ENCODE measurements at regions not wholly inside any gene's neighbourhood (a gene's known extent, or its start where the extent isn't known, plus 50 kb on each side); places are given as distances from the start of the nearest gene placed in this dataset.
A peak's percentile ranks its signal among the peaks of the same experiment; 100 is the strongest.
"Not testable (repeated sequence)": the region's sequence is repeated elsewhere in the genome, so short reads cannot be mapped to it uniquely, and the experiment has no call there.

- ATAC-seq (no peak), DNase-seq (ENCODE audit: low read depth, low spot score) (no peak)
- Histone ChIP-seq H3K27ac (ENCODE audit: low read length) (no peak overlapping the region), H3K9me3 (ENCODE audit: control insufficient read depth, insufficient read depth, low read depth, low read length) (no peaks in the 10 kb centered on the region), H3K36me3 (ENCODE audit: control insufficient read depth, insufficient read depth, low read length) (no peaks in the 10 kb centered on the region), H3K27me3 (ENCODE audit: control insufficient read depth, insufficient read depth, low read length) (no peaks in the 10 kb centered on the region), H3K4me3 (ENCODE audit: low read depth in 2 of 2, low read length in 2 of 2) (no peak overlapping the region), H3K4me1 (ENCODE audit: control insufficient read depth, insufficient read depth, low read length) (no peaks in the 10 kb centered on the region; the same call in 1 of the 2 replicates)
- TF ChIP-seq SIN3A (IDR thresholded peaks at IDR 0.05; ENCODE audit: borderline replicate concordance, insufficient read depth, low read depth, low read length) (no peak), CTCF (IDR thresholded peaks at IDR 0.05) (no peak), POLR2AphosphoS5 (IDR thresholded peaks at IDR 0.05; ENCODE audit: low read depth, low read length) (no peak), REST (IDR thresholded peaks at IDR 0.05; ENCODE audit: insufficient read depth in 1 of 2, low read depth in 2 of 2, low read length in 1 of 2) (no peak), TCF7L2 (IDR thresholded peaks at IDR 0.05; ENCODE audit: low read depth, low read length) (no peak)
- no TSS peak for BruUV-seq (replicated peaks)
- intact Hi-C loops (cut with micrococcal nuclease; ENCODE audit: unreplicated experiment), result no loop called here
- in situ Hi-C loops (cut with HindIII; ENCODE audit: low pct_unique_long_range_greater_than_20kb, low sequenced_read_pairs), result no loop called here
- CTCF ChIA-PET, result no interaction called here
- POLR2A ChIA-PET, result no interaction called here
Measured at GRCh38 chr6:144379356-144379755, 94.2 kb downstream of the UTRN start.

- DNase-seq (ENCODE audit: low read depth, low spot score); CTCF ChIA-PET; POLR2A ChIA-PET; ATAC-seq; intact Hi-C loops (cut with micrococcal nuclease; ENCODE audit: unreplicated experiment); H3K9me3 ChIP-seq (ENCODE audit: control insufficient read depth, insufficient read depth, low read depth, low read length); H3K36me3 ChIP-seq (ENCODE audit: control insufficient read depth, insufficient read depth, low read length); H3K4me1 ChIP-seq (ENCODE audit: control insufficient read depth, insufficient read depth, low read length); H3K4me3 ChIP-seq (ENCODE audit: low read depth in 2 of 2, low read length in 2 of 2); BruUV-seq (replicated peaks); H3K27ac ChIP-seq (ENCODE audit: low read length); in situ Hi-C loops (cut with HindIII; ENCODE audit: low pct_unique_long_range_greater_than_20kb, low sequenced_read_pairs); H3K27me3 ChIP-seq (ENCODE audit: control insufficient read depth, insufficient read depth, low read length): not testable (repeated sequence)
Measured at GRCh38 chr6:144381499-144381898, 96.4 kb downstream of the UTRN start.

- ChIA-PET CTCF (no interaction called here), POLR2A (no interaction called here)
- TF ChIP-seq POLR2AphosphoS5 (IDR thresholded peaks at IDR 0.05; ENCODE audit: low read depth, low read length), result no peak
- TF ChIP-seq SIN3A (IDR thresholded peaks at IDR 0.05; ENCODE audit: borderline replicate concordance, insufficient read depth, low read depth, low read length), result no peak
- TF ChIP-seq REST (IDR thresholded peaks at IDR 0.05; ENCODE audit: insufficient read depth in 1 of 2, low read depth in 2 of 2, low read length in 1 of 2), result no peak
- no peak for TF ChIP-seq CTCF (IDR thresholded peaks at IDR 0.05)
- TF ChIP-seq TCF7L2 (IDR thresholded peaks at IDR 0.05; ENCODE audit: low read depth, low read length), result no peak
- no peaks in the 10 kb centered on the region for H3K27me3 ChIP-seq (ENCODE audit: control insufficient read depth, insufficient read depth, low read length)
- H3K4me3 ChIP-seq (ENCODE audit: low read depth in 2 of 2, low read length in 2 of 2), result no peak overlapping the region
- H3K27ac ChIP-seq (ENCODE audit: low read length), result 0 out of 2 replicates have a peak overlapping the region, but pooled peaks have one; percentile 35
- ATAC-seq (no peak), DNase-seq (ENCODE audit: low read depth, low spot score) (no peak)
- BruUV-seq (replicated peaks), result no TSS peak
- no peaks in the 10 kb centered on the region for H3K9me3 ChIP-seq (ENCODE audit: control insufficient read depth, insufficient read depth, low read depth, low read length)
- intact Hi-C loops (cut with micrococcal nuclease; ENCODE audit: unreplicated experiment) (no loop called here), in situ Hi-C loops (cut with HindIII; ENCODE audit: low pct_unique_long_range_greater_than_20kb, low sequenced_read_pairs) (no loop called here)
- H3K36me3 ChIP-seq (ENCODE audit: control insufficient read depth, insufficient read depth, low read length), result no peaks in the 10 kb centered on the region
- H3K4me1 ChIP-seq (ENCODE audit: control insufficient read depth, insufficient read depth, low read length), result no peaks in the 10 kb centered on the region; the same call in 1 of the 2 replicates
Measured at GRCh38 chr6:144383336-144383735, 98.2 kb downstream of the UTRN start.
